IMR-90 (cell line): ENCODE measurements at regions not wholly inside any gene's neighbourhood (a gene's known extent, or its start where the extent isn't known, plus 50 kb on each side); places are given as distances from the start of the nearest gene placed in this dataset.

Experiments used
- ATAC-seq: fragments of 200-7000 bp; cut with Tn5 transposase; 2 replicates; pipeline ENCODE4 v1.9.1; 2020; ENCODE audit warnings: low read depth, mild to moderate bottlenecking, moderate library complexity
- BruUV-seq: library from RNA; stranded (reverse); fragments of 400-500 nt; replicated peaks from 2 replicates; lab custom pipeline; 2021; lab: Mats Ljungman, UMichigan
- CTCF ChIA-PET: fragments of 300-600 bp; formaldehyde crosslinking; extraction: SDS; loops from one replicate; lab custom pipeline; 2021; ENCODE audit warnings: antibody characterized with exemption; lab: Yijun Ruan, JAX
- POLR2A ChIA-PET: fragments of 300-600 bp; sonication (Branson Sonifier 250); formaldehyde crosslinking; loops from one replicate; lab custom pipeline; 2022; ENCODE audit warnings: antibody characterized with exemption; ENCODE audit not compliant: unreplicated experiment; lab: Charles Lee
- DNase-seq: peaks from one replicate; pipeline ENCODE4 v3.0.0; 2013
- H2AFZ ChIP-seq: replicated peaks from 2 replicates; pipeline ENCODE3; 2013; ENCODE audit warnings: low read length, mild to moderate bottlenecking; ENCODE audit not compliant: poor library complexity
- H2AK5ac ChIP-seq: 2 replicates; pipeline ENCODE4 v1.6.1; 2013; ENCODE audit warnings: low read depth, low read length, inconsistent platforms
- H2AK9ac ChIP-seq: replicated peaks from 2 replicates; pipeline ENCODE3; 2013; ENCODE audit warnings: mild to moderate bottlenecking, low read depth, low read length, moderate library complexity; ENCODE audit not compliant: poor library complexity
- H2BK120ac ChIP-seq: 2 replicates; pipeline ENCODE4 v1.6.1; 2013; ENCODE audit warnings: low read depth, low read length, inconsistent platforms
- H2BK15ac ChIP-seq: 3 replicates; pipeline ENCODE4 v1.6.1; 2013; ENCODE audit warnings: low read depth, low read length, inconsistent platforms
- H2BK20ac ChIP-seq: 2 replicates; pipeline ENCODE4 v1.6.1; 2013; ENCODE audit warnings: low read depth, mild to moderate bottlenecking, inconsistent platforms, low read length, moderate library complexity
- H2BK5ac ChIP-seq: 2 replicates; pipeline ENCODE4 v1.6.1; 2013; ENCODE audit warnings: mild to moderate bottlenecking, low read depth, low read length, inconsistent platforms; ENCODE audit not compliant: poor library complexity, severe bottlenecking
- H3K14ac ChIP-seq: replicated peaks from 2 replicates; pipeline ENCODE4 v1.6.1; 2013; ENCODE audit warnings: low read depth, low read length, inconsistent platforms
- H3K18ac ChIP-seq: 2 replicates; pipeline ENCODE4 v1.6.1; 2013; ENCODE audit warnings: low read depth, low read length, control low read depth
- H3K23ac ChIP-seq: 2 replicates; pipeline ENCODE4 v1.6.1; 2013; ENCODE audit warnings: low read depth, low read length, inconsistent platforms
- H3K27ac ChIP-seq: 2 replicates; pipeline ENCODE4 v1.5.1; 2013; ENCODE audit warnings: mild to moderate bottlenecking, control low read depth, low read length; ENCODE audit not compliant: insufficient read depth
- H3K27me3 ChIP-seq: 2 replicates; pipeline ENCODE4 v1.6.1; 2013; ENCODE audit warnings: low read length; ENCODE audit not compliant: control insufficient read depth, insufficient read depth
- H3K36me3 ChIP-seq: 2 replicates; pipeline ENCODE4 v1.6.1; 2013; ENCODE audit warnings: low read length, mixed read lengths; ENCODE audit not compliant: control insufficient read depth, insufficient read depth
- H3K4ac ChIP-seq: 2 replicates; pipeline ENCODE4 v1.6.1; 2013; ENCODE audit warnings: low read depth, low read length, inconsistent platforms
- H3K4me1 ChIP-seq: 2 replicates; pipeline ENCODE4 v1.6.1; 2013; ENCODE audit warnings: low read length, mixed read lengths; ENCODE audit not compliant: control insufficient read depth, insufficient read depth
- H3K4me2 ChIP-seq: 2 replicates; pipeline ENCODE4 v1.6.1; 2013; ENCODE audit warnings: low read depth, mild to moderate bottlenecking, control low read depth, low read length, moderate library complexity
- H3K4me3 ChIP-seq: 2 replicates; pipeline ENCODE4 v1.5.1; 2013; ENCODE audit warnings: low read depth, mild to moderate bottlenecking, control low read depth, low read length, moderate library complexity; ENCODE audit not compliant: insufficient read depth
- H3K56ac ChIP-seq: 2 replicates; pipeline ENCODE4 v1.6.1; 2013; ENCODE audit warnings: low read length, inconsistent platforms; ENCODE audit not compliant: insufficient read depth; ENCODE audit errors: extremely low read depth
- H3K79me1 ChIP-seq, 2 experiments: 2 replicates each; pipeline ENCODE4 v1.6.1; 2013; ENCODE audit warnings: low read length in 2 of 2, inconsistent platforms in 1 of 2, low read depth in 1 of 2
- H3K9ac ChIP-seq: 2 replicates; pipeline ENCODE4 v1.6.1; 2013; ENCODE audit warnings: low read depth, low read length, control low read depth
- H3K9me1 ChIP-seq: 2 replicates; pipeline ENCODE4 v1.6.1; 2013; ENCODE audit warnings: low read length, inconsistent platforms; ENCODE audit not compliant: insufficient read depth
- H3K9me3 ChIP-seq: 2 replicates; pipeline ENCODE4 v1.6.1; 2013; ENCODE audit warnings: low read length; ENCODE audit not compliant: control insufficient read depth, insufficient read depth
- H4K20me1 ChIP-seq: 2 replicates; pipeline ENCODE4 v1.6.1; 2013; ENCODE audit warnings: low read length, inconsistent platforms; ENCODE audit not compliant: insufficient read depth
- H4K5ac ChIP-seq: 2 replicates; pipeline ENCODE4 v1.6.1; 2013; ENCODE audit warnings: mild to moderate bottlenecking, low read depth, low read length, control low read depth
- H4K8ac ChIP-seq, 2 experiments: 2 replicates each; pipeline ENCODE4 v1.6.1; 2013; ENCODE audit warnings: low read depth in 2 of 2, low read length in 2 of 2, control low read depth in 1 of 2, inconsistent platforms in 1 of 2
- H4K91ac ChIP-seq: 2 replicates; pipeline ENCODE4 v1.6.1; 2013; ENCODE audit warnings: low read depth, low read length, inconsistent platforms; ENCODE audit not compliant: insufficient read depth
- BHLHE40 ChIP-seq: fragments of 150-350 bp; IDR thresholded peaks from 2 replicates; pipeline ENCODE4 v1.6.1; 2016; ENCODE audit warnings: mild to moderate bottlenecking, low read depth, low read length
- CEBPB ChIP-seq: IDR thresholded peaks from 2 replicates; pipeline ENCODE4 v1.6.1; 2012; ENCODE audit warnings: low read depth, low read length, improper control_type of control experiment
- CHD1 ChIP-seq: IDR thresholded peaks from 2 replicates; pipeline ENCODE4 v1.6.1; 2012; ENCODE audit warnings: low read depth, low read length, improper control_type of control experiment
- CTCF ChIP-seq: conservative IDR thresholded peaks from 2 replicates; pipeline ENCODE4 v1.5.1; 2012; ENCODE audit warnings: mild to moderate bottlenecking, low read depth, low read length, improper control_type of control experiment
- FOS ChIP-seq: fragments of 150-350 bp; IDR thresholded peaks from 2 replicates; pipeline ENCODE4 v1.6.1; 2016; ENCODE audit warnings: low read depth, low read length
- MAFK ChIP-seq: IDR thresholded peaks from 2 replicates; pipeline ENCODE4 v1.6.1; 2012; ENCODE audit warnings: low read depth, low read length, improper control_type of control experiment
- MAZ ChIP-seq: IDR thresholded peaks from 2 replicates; pipeline ENCODE4 v1.6.1; 2012; ENCODE audit warnings: low read depth, mild to moderate bottlenecking, low read length, improper control_type of control experiment, moderate library complexity, borderline replicate concordance
- MXI1 ChIP-seq: IDR thresholded peaks from 2 replicates; pipeline ENCODE4 v1.6.1; 2012; ENCODE audit warnings: low read depth, mild to moderate bottlenecking, low read length, moderate library complexity, borderline replicate concordance
- NFE2L2 ChIP-seq: fragments of 150-350 bp; IDR thresholded peaks from 2 replicates; pipeline ENCODE4 v1.6.1; 2016; ENCODE audit warnings: low read depth, mild to moderate bottlenecking, low read length
- POLR2A ChIP-seq: IDR thresholded peaks from 2 replicates; pipeline ENCODE4 v1.6.1; 2012; ENCODE audit warnings: mild to moderate bottlenecking, low read depth, low read length
- RAD21 ChIP-seq: IDR thresholded peaks from 2 replicates; pipeline ENCODE4 v1.6.1; 2012; ENCODE audit warnings: low read length, improper control_type of control experiment
- RCOR1 ChIP-seq: IDR thresholded peaks from 2 replicates; pipeline ENCODE4 v1.6.1; 2012; ENCODE audit warnings: mild to moderate bottlenecking, low read length, improper control_type of control experiment; ENCODE audit not compliant: insufficient replicate concordance
- RFX5 ChIP-seq: IDR thresholded peaks from 2 replicates; pipeline ENCODE4 v1.8.0; 2012; ENCODE audit warnings: low read depth, mild to moderate bottlenecking, low read length, moderate library complexity
- SMC3 ChIP-seq: fragments of 150-350 bp; IDR thresholded peaks from 2 replicates; pipeline ENCODE4 v1.6.1; 2016; ENCODE audit warnings: low read depth, mild to moderate bottlenecking, antibody characterized with exemption, low read length, moderate library complexity
- USF2 ChIP-seq: fragments of 150-350 bp; IDR thresholded peaks from 2 replicates; pipeline ENCODE4 v1.6.1; 2017; ENCODE audit warnings: mild to moderate bottlenecking, antibody characterized with exemption, low read length, low read depth
- WGBS, 2 experiments: methylation state at CpG; one replicate each; pipeline versions ENCODE4 v1.1.5 to v1.1.7; 2013; ENCODE audit warnings: missing lambda C conversion rate in 2 of 2; ENCODE audit not compliant: insufficient read length in 1 of 2; ENCODE audit errors: extremely low coverage in 2 of 2; 5-methylcytosine and 5-hydroxymethylcytosine counted together
- dilution Hi-C: fragments of 300-500 bp; cut with HindIII; formaldehyde crosslinking; loops from one replicate; pipeline ENCODE4 v1.14.3; 2018; ENCODE audit warnings: low sequenced_read_pairs; ENCODE audit not compliant: unreplicated experiment
- in situ Hi-C: fragments of 300-500 bp; cut with MboI; formaldehyde crosslinking; loops from 3 replicates; pipeline ENCODE4 v1.14.3; 2019; ENCODE audit warnings: low sequenced_read_pairs, inconsistent platforms, mixed read lengths
- intact Hi-C: fragments of 100-400 bp; cut with micrococcal nuclease; formaldehyde crosslinking; loops from 2 replicates; pipeline ENCODE4 v1.10.0; 2022
- TF ChIP-seq, protein P1 (sequence below): fragments of 150-350 bp; IDR thresholded peaks from 2 replicates; pipeline ENCODE4 v1.6.1; 2016; ENCODE audit warnings: low read depth, mild to moderate bottlenecking, low read length, moderate library complexity, borderline replicate concordance

- Histone ChIP-seq H2BK20ac (no peak overlapping the region), H3K27me3 (no peaks in the 10 kb centered on the region), H3K27ac (no peak overlapping the region), H3K9me1 (no peaks in the 10 kb centered on the region), H3K36me3 (no peaks in the 10 kb centered on the region), H2AK9ac (no peak overlapping the region), H3K4me1 (no peaks in the 10 kb centered on the region), H3K9ac (no peak overlapping the region), H4K8ac (no peak overlapping the region), H2BK5ac (no peak overlapping the region), H2AFZ (no peak overlapping the region), H2BK15ac (no peak overlapping the region), H4K20me1 (no peaks in the 10 kb centered on the region), H3K4me2 (no peak overlapping the region), H3K79me1 (no peaks in the 10 kb centered on the region), H4K5ac (no peak overlapping the region), H2AK5ac (no peak overlapping the region), H3K14ac (no peak overlapping the region), H4K91ac (no peak overlapping the region), H2BK120ac (no peak overlapping the region), H3K56ac (no peak overlapping the region), H3K23ac (no peak overlapping the region), H3K18ac (no peak overlapping the region), H3K4ac (no peak overlapping the region), H3K4me3 (no peak overlapping the region), H3K9me3 (peaks cover 24% of the 10 kb centered on the region)
- intact Hi-C loops, result no loop called here
- BruUV-seq, result no TSS peak
- DNase-seq (no peak), ATAC-seq (no peak)
- CTCF ChIA-PET, result no interaction called here
- in situ Hi-C loops, result no loop called here
- TF ChIP-seq RFX5 (no peak), MAFK (no peak), CEBPB (no peak), SMC3 (no peak), POLR2A (no peak), FOS (no peak), USF2 (no peak), CTCF (no peak), CHD1 (no peak), MXI1 (no peak), RCOR1 (no peak), RAD21 (no peak), NFE2L2 (no peak), BHLHE40 (no peak), MAZ (no peak)
- TF ChIP-seq, protein P1, sequence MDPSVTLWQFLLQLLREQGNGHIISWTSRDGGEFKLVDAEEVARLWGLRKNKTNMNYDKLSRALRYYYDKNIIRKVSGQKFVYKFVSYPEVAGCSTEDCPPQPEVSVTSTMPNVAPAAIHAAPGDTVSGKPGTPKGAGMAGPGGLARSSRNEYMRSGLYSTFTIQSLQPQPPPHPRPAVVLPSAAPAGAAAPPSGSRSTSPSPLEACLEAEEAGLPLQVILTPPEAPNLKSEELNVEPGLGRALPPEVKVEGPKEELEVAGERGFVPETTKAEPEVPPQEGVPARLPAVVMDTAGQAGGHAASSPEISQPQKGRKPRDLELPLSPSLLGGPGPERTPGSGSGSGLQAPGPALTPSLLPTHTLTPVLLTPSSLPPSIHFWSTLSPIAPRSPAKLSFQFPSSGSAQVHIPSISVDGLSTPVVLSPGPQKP, result no peak
- WGBS, 2 experiments, result 37% methylated on average over 12 of the region's 31 CpGs; no CpG with 5 or more reads in 1 of the 2 experiments
- dilution Hi-C loops, result no loop called here
- POLR2A ChIA-PET, result no interaction called here
Observed at GRCh38 chr12:34345801-34346200, 323.5 kb downstream of the ALG10 start.
